GM18861 (cell line): ENCODE measurements at regions not wholly inside any gene's neighbourhood (a gene's known extent, or its start where the extent isn't known, plus 50 kb on each side); places are given as distances from the start of the nearest gene placed in this dataset.

Experiments used
- ATAC-seq: cut with Tn5 transposase; IDR thresholded peaks from one replicate; pipeline ENCODE4 v1.9.1; 2021; ENCODE audit not compliant: unreplicated experiment

GRCh38 chr11:97247601-97248000 is 857.8 kb downstream of the JRKL start:
- no peak for ATAC-seq

GRCh38 chr11:97254790-97255189 is 865.0 kb downstream of the JRKL start:
- ATAC-seq, result no peak

GRCh38 chr11:97259434-97259833 is 869.6 kb downstream of the JRKL start:
- ATAC-seq, result no peak

GRCh38 chr11:97259884-97260283 is 870.1 kb downstream of the JRKL start:
- ATAC-seq, result no peak

GRCh38 chr11:97263183-97263858 is 873.5 kb downstream of the JRKL start:
- no peak for ATAC-seq

GRCh38 chr11:97269527-97269926 is 879.7 kb downstream of the JRKL start:
- peak; percentile 43 for ATAC-seq

- no peak for ATAC-seq
Observed at GRCh38 chr11:97279341-97279740, 889.5 kb downstream of the JRKL start.

- ATAC-seq, result no peak
Observed at GRCh38 chr11:97280347-97280746, 890.5 kb downstream of the JRKL start.

- ATAC-seq, result no peak
Observed at GRCh38 chr11:97289823-97290222, 900.0 kb downstream of the JRKL start.

- ATAC-seq, result no peak
Observed at GRCh38 chr11:97290464-97291041, 900.7 kb downstream of the JRKL start.

- no peak for ATAC-seq
Observed at GRCh38 chr11:97296301-97296700, 906.5 kb downstream of the JRKL start.

GRCh38 chr11:97309291-97309690 is 919.5 kb downstream of the JRKL start:
- no peak for ATAC-seq

GRCh38 chr11:97325693-97326092 is 935.9 kb downstream of the JRKL start:
- ATAC-seq, result no peak

- ATAC-seq, result no peak
Observed at GRCh38 chr11:97332271-97332670, 942.5 kb downstream of the JRKL start.

GRCh38 chr11:97336064-97336463 is 946.3 kb downstream of the JRKL start:
- no peak for ATAC-seq

GRCh38 chr11:97345032-97345431 is 955.2 kb downstream of the JRKL start:
- no peak for ATAC-seq

- ATAC-seq, result no peak
Observed at GRCh38 chr11:97349201-97349600, 959.4 kb downstream of the JRKL start.

GRCh38 chr11:97351939-97352338 is 962.1 kb downstream of the JRKL start:
- no peak for ATAC-seq

GRCh38 chr11:97354026-97354425 is 964.2 kb downstream of the JRKL start:
- ATAC-seq, result no peak

- ATAC-seq, result no peak
Observed at GRCh38 chr11:97354576-97354975, 964.8 kb downstream of the JRKL start.

- ATAC-seq, result no peak
Observed at GRCh38 chr11:97355230-97355629, 965.4 kb downstream of the JRKL start.

- no peak for ATAC-seq
Observed at GRCh38 chr11:97356144-97356543, 966.3 kb downstream of the JRKL start.

- ATAC-seq, result no peak
Observed at GRCh38 chr11:97359016-97359415, 969.2 kb downstream of the JRKL start.
